Activated CD8-positive, alpha-beta T cell treated with anti-CD3 and anti-CD28 coated beads for 36 hours (primary cell): ENCODE measurements at regions not wholly inside any gene's neighbourhood (a gene's known extent, or its start where the extent isn't known, plus 50 kb on each side); places are given as distances from the start of the nearest gene placed in this dataset.

Experiments
- ATAC-seq: fragments of 200-7000 bp; cut with Tn5 transposase; one replicate; pipeline ENCODE4 v1.10.0; 2021; ENCODE audit warnings: mild to moderate bottlenecking, moderate library complexity
- CTCF ChIA-PET: fragments of 350-600 bp; sonication (Branson Sonifier 250); formaldehyde crosslinking; loops from one replicate; lab custom pipeline; 2021; ENCODE audit warnings: antibody characterized with exemption; lab: Charles Lee
- POLR2A ChIA-PET: fragments of 350-600 bp; sonication (Branson Sonifier 250); formaldehyde crosslinking; loops from one replicate; lab custom pipeline; 2021; ENCODE audit warnings: antibody characterized with exemption; lab: Charles Lee
- DNase-seq: peaks from one replicate; pipeline ENCODE4 v3.0.0-alpha.2; 2020
- H3K27ac Mint-ChIP-seq: one replicate; pipeline ENCODE4 v1.8.0; 2021; ENCODE audit warnings: mild to moderate bottlenecking, mixed read lengths
- H3K27me3 Mint-ChIP-seq: one replicate; pipeline ENCODE4 v1.8.0; 2021; ENCODE audit warnings: mixed read lengths
- H3K36me3 Mint-ChIP-seq: one replicate; pipeline ENCODE4 v1.8.0; 2021; ENCODE audit warnings: low read depth, mixed read lengths
- H3K4me1 Mint-ChIP-seq: one replicate; pipeline ENCODE4 v1.8.0; 2021; ENCODE audit warnings: low read depth, mixed read lengths
- H3K4me3 Mint-ChIP-seq: one replicate; pipeline ENCODE4 v1.8.0; 2021; ENCODE audit warnings: mild to moderate bottlenecking, moderate library complexity, mixed read lengths
- H3K9me3 Mint-ChIP-seq: one replicate; pipeline ENCODE4 v1.8.0; 2021; ENCODE audit warnings: mixed read lengths
- intact Hi-C: fragments of 100-400 bp; cut with micrococcal nuclease; formaldehyde crosslinking; loops from one replicate; pipeline ENCODE4 v1.10.0; 2022
- TF ChIP-seq, protein P1 (sequence below): fragments of 200-600 bp; IDR thresholded peaks from one replicate; pipeline ENCODE4 v1.8.0; 2022; ENCODE audit warnings: antibody characterized with exemption, mild to moderate bottlenecking

DNA sequence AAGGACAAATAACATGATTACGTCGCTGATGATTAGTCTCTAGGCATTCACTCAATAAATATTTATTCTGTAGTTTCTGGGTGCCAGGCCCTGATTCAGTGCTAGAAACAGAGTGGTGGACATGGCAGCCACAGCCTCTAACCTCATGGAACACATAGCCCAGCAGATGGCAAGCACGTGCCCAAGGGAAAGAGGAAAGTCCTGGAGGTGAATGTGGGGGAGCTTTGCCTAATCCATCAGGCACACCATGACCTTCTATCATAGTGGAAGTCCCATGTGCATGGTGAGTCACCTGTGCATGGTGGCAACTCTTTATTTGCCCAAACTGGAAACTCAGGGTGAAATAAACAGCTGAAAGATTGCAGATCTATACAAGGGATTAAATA is 143.0 kb upstream of the TNFAIP3 start:
- ChIA-PET POLR2A (interaction anchor here (0.9 to 1.0 kb wide), 2 partner anchors 11 to 85 kb away, joined by 3 to 4 read pairs; no protein-coding TSS in a partner anchor), CTCF (interaction anchor here (0.6 to 2.7 kb wide), 4 partner anchors 8 to 17 kb away, joined by 3 to 9 read pairs (median 6); no protein-coding TSS in a partner anchor)
- H3K27me3 Mint-ChIP-seq, result no peaks in the 10 kb centered on the region
- intact Hi-C loops, result no loop called here
- H3K36me3 Mint-ChIP-seq, result no peaks in the 10 kb centered on the region
- no peaks in the 10 kb centered on the region for H3K9me3 Mint-ChIP-seq
- ATAC-seq (no peak), DNase-seq (no peak)
- H3K4me1 Mint-ChIP-seq, result peaks cover 9% of the 10 kb centered on the region
- no peak overlapping the region for H3K4me3 Mint-ChIP-seq
- TF ChIP-seq, protein P1, sequence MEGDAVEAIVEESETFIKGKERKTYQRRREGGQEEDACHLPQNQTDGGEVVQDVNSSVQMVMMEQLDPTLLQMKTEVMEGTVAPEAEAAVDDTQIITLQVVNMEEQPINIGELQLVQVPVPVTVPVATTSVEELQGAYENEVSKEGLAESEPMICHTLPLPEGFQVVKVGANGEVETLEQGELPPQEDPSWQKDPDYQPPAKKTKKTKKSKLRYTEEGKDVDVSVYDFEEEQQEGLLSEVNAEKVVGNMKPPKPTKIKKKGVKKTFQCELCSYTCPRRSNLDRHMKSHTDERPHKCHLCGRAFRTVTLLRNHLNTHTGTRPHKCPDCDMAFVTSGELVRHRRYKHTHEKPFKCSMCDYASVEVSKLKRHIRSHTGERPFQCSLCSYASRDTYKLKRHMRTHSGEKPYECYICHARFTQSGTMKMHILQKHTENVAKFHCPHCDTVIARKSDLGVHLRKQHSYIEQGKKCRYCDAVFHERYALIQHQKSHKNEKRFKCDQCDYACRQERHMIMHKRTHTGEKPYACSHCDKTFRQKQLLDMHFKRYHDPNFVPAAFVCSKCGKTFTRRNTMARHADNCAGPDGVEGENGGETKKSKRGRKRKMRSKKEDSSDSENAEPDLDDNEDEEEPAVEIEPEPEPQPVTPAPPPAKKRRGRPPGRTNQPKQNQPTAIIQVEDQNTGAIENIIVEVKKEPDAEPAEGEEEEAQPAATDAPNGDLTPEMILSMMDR, result no peak
- H3K27ac Mint-ChIP-seq, result no peak overlapping the region

DNA sequence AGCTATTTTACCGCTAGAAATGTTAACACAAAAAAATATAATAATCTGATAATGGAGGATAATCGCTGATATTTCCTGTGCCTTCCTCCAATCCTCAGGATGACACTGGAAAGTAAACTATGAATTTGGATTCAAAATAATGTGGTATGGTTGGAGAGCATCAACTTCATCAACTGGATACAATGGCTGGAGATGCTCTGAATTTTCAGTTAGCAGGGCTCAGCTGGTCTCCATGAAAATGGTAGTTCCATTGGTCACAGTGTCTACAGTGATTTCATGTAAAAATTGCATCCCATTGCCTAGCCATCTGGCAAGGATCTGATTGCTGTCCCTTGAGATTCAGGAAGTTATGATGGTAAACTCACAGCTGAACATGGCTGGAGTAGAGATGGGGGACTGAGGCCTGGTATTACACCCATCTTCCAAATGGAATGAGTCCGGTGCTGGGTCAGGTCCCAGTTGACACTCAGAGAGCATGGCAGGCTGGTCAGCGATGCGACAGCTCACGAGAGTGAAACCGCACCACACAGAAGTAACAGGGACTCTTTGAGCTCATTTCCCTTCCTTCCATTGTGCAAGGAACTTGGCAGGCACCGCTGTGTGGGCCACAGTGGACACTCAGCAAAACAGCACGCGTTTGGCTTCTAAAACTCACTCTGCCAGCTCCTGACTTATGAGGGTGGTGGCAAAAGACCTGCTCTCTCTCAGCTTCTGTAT is 142.4 kb upstream of the TNFAIP3 start:
- ChIA-PET POLR2A (interaction anchor here (0.9 to 1.0 kb wide), 2 partner anchors 10 to 84 kb away, joined by 3 to 4 read pairs; no protein-coding TSS in a partner anchor), CTCF (interaction anchor here (0.6 to 2.7 kb wide), 4 partner anchors 9 to 74 kb away, joined by 3 to 9 read pairs (median 5); no protein-coding TSS in a partner anchor)
- TF ChIP-seq, protein P1, result no peak
- DNase-seq (no peak), ATAC-seq (no peak)
- no peak overlapping the region for H3K27ac Mint-ChIP-seq
- H3K36me3 Mint-ChIP-seq, result no peaks in the 10 kb centered on the region
- H3K4me1 Mint-ChIP-seq, result peaks cover 9% of the 10 kb centered on the region
- no peak overlapping the region for H3K4me3 Mint-ChIP-seq
- H3K9me3 Mint-ChIP-seq, result no peaks in the 10 kb centered on the region
- no peaks in the 10 kb centered on the region for H3K27me3 Mint-ChIP-seq
- intact Hi-C loops, result no loop called here

DNA sequence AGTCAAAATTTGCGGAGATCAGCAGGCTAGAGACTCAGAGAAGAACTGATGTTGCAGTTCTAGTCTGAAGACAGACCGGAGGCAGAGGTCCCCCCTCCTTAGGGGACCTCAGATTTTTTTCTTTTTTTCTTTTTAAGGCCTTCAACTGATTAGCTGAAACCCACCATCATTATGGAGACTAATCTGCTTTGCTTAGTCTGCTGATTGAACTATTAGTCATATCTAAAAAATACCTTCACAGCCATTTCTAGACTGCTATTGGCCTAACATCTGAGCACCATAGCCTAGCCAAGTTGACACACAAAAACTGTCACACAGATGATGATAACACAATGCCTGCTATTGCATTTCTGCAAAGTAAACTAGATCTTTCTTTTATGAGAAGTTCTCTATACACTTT is 141.1 kb upstream of the TNFAIP3 start:
- no peak overlapping the region for H3K4me3 Mint-ChIP-seq
- no peak for ATAC-seq
- no peaks in the 10 kb centered on the region for H3K27me3 Mint-ChIP-seq
- no peak for DNase-seq
- TF ChIP-seq, protein P1, result no peak
- ChIA-PET POLR2A (no interaction called here), CTCF (interaction anchor here (2.0 kb wide), 1 partner anchor 72 kb away, joined by 6 read pairs; no protein-coding TSS in a partner anchor)
- H3K4me1 Mint-ChIP-seq, result peaks cover 9% of the 10 kb centered on the region
- no peaks in the 10 kb centered on the region for H3K36me3 Mint-ChIP-seq
- no peaks in the 10 kb centered on the region for H3K9me3 Mint-ChIP-seq
- intact Hi-C loops, result no loop called here
- H3K27ac Mint-ChIP-seq, result no peak overlapping the region

DNA sequence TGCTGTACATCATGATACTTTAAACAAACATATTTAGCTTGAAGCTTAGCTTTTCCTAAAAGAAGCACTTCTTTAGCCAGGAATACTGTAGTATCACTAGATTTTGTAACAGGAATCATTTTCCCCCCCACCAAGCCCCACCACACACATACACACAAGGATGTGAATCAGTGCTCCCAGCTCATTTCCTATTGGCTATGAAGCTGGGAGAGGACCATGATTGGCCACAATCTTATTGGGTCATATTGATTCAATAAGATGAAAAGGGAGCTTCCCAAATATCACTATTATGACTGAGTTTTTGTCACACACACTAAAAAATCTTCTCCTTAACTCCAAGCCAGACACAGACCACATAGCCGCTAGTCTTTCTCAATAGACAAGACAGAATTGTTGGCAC is 140.5 kb upstream of the TNFAIP3 start:
- no peak for ATAC-seq
- no peak for DNase-seq
- TF ChIP-seq, protein P1, result no peak
- H3K4me1 Mint-ChIP-seq, result peaks cover 9% of the 10 kb centered on the region
- intact Hi-C loops, result no loop called here
- no peak overlapping the region for H3K27ac Mint-ChIP-seq
- ChIA-PET POLR2A (no interaction called here), CTCF (interaction anchor here (0.8 to 2.0 kb wide), 2 partner anchors 72 to 89 kb away, joined by 3 to 6 read pairs; no protein-coding TSS in a partner anchor)
- H3K27me3 Mint-ChIP-seq, result no peaks in the 10 kb centered on the region
- no peaks in the 10 kb centered on the region for H3K9me3 Mint-ChIP-seq
- H3K4me3 Mint-ChIP-seq, result no peak overlapping the region
- H3K36me3 Mint-ChIP-seq, result no peaks in the 10 kb centered on the region

DNA sequence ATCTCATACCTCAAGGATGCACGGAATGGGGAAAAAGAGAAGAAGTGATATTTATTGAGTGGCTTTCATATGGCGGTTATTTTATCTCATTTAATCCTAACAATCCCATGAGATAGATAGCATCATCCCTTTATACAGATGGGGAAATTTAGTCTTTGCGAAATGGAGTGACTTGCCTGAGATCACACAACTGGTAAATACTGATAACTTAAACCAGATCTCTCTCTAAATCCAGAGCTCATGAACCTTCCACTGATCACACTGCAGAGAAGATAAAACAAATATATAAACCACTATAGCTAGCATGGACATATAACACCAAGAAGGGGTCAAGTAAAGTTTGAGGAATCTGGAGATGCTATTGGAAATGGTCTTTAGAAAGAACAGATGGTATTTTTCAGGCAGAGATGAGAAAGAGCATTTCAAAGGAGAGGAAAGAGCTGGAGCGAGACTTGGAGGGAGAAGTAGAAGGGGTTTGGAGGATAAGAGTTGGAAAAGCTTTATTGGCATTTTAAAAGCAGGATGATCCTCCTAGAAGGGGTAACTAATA is 139.8 kb upstream of the TNFAIP3 start:
- H3K9me3 Mint-ChIP-seq, result no peaks in the 10 kb centered on the region
- CTCF ChIA-PET, result interaction anchor here (0.8 kb wide), 1 partner anchor 90 kb away, joined by 3 read pairs; no protein-coding TSS in a partner anchor
- intact Hi-C loops, result no loop called here
- DNase-seq, result no peak
- no peak overlapping the region for H3K4me3 Mint-ChIP-seq
- POLR2A ChIA-PET, result no interaction called here
- TF ChIP-seq, protein P1, result no peak
- H3K4me1 Mint-ChIP-seq, result peaks cover 9% of the 10 kb centered on the region
- no peak for ATAC-seq
- H3K27ac Mint-ChIP-seq, result no peak overlapping the region
- H3K36me3 Mint-ChIP-seq, result no peaks in the 10 kb centered on the region
- no peaks in the 10 kb centered on the region for H3K27me3 Mint-ChIP-seq
